ENCODE measurements at regions not wholly inside any gene's neighbourhood (a gene's known extent, or its start where the extent isn't known, plus 50 kb on each side); places are given as distances from the start of the nearest gene placed in this dataset.

GRCh38 chr4:141447761-141448160 lies 188.6 kb upstream of the IL15 start:
- no peak overlapping the region for H3K4me2 ChIP-seq (ENCODE audit: low read depth, low read length)
- no peak overlapping the region for H2AFZ ChIP-seq (ENCODE audit: low read length)
- BruUV-seq (replicated peaks): no TSS peak
- H3K27me3 ChIP-seq (ENCODE audit: control insufficient read depth in 1 of 2, insufficient read depth in 2 of 2, low read length in 2 of 2): no peaks in the 10 kb centered on the region; a peak in 1 of 5 replicates
- H3K4me3 ChIP-seq (replicated peaks in 1 of 3; ENCODE audit: insufficient read depth in 1 of 3, low read depth in 2 of 3, low read length in 3 of 3): no peak overlapping the region
- 4% methylated on average over 1 of the region's 1 CpG for WGBS (ENCODE audit: low lambda C conversion rate)
- no peak overlapping the region for H3K27ac ChIP-seq (ENCODE audit: extremely low read length, insufficient read depth, low read length)
- in situ Hi-C loops (cut with HindIII; ENCODE audit: extremely low pct_ligation_motif_present, low pct_unique_long_range_greater_than_20kb) (no loop called here), intact Hi-C loops (cut with micrococcal nuclease; ENCODE audit: unreplicated experiment) (no loop called here)
- H3K36me3 ChIP-seq (replicated peaks in 1 of 2; ENCODE audit: control insufficient read depth in 1 of 2, insufficient read depth in 2 of 2, low read length in 2 of 2): no peaks in the 10 kb centered on the region
- H4K20me1 ChIP-seq (ENCODE audit: insufficient read depth, low read length): no peaks in the 10 kb centered on the region
- TF ChIP-seq MTF2 (CRISPR knock-in tag; IDR thresholded peaks at IDR 0.05; ENCODE audit: borderline replicate concordance): no peak
- no peak for TF ChIP-seq ZNF460 (CRISPR knock-in tag; IDR thresholded peaks at IDR 0.05; ENCODE audit: borderline replicate concordance)
- TF ChIP-seq ZNF44 (CRISPR knock-in tag; IDR thresholded peaks at IDR 0.05): no peak
- no peak for TF ChIP-seq ZMAT3 (CRISPR knock-in tag; conservative IDR thresholded peaks at IDR 0.05)
- TF ChIP-seq ZNF687 (CRISPR knock-in tag; IDR thresholded peaks at IDR 0.05): no peak
- no peak for TF ChIP-seq MXI1 (IDR thresholded peaks at IDR 0.05; ENCODE audit: borderline replicate concordance, low read depth, low read length)
- TF ChIP-seq ZNF225 (CRISPR knock-in tag; IDR thresholded peaks at IDR 0.05): no peak
- TF ChIP-seq ZNF800 (CRISPR knock-in tag; IDR thresholded peaks at IDR 0.05): no peak
- TF ChIP-seq ZNF234 (CRISPR knock-in tag; conservative IDR thresholded peaks at IDR 0.05): no peak
- TF ChIP-seq TEF (CRISPR knock-in tag; IDR thresholded peaks at IDR 0.05): no peak
- H3K9me3 ChIP-seq (ENCODE audit: low read length): no peaks in the 10 kb centered on the region; the same call in 1 of the 2 replicates
- ATAC-seq (no peak), DNase-seq (ENCODE audit: low spot score) (no peak), FAIRE-seq (no peak)
- CTCF ChIA-PET (ENCODE audit: low intra/inter-chr PET ratio, low total read pairs): no interaction called here
- H3K79me2 ChIP-seq (ENCODE audit: insufficient read depth, low read length): no peaks in the 10 kb centered on the region
- POLR2A ChIA-PET: no interaction called here
- H3K4me1 ChIP-seq (ENCODE audit: insufficient read depth, low read length): no peaks in the 10 kb centered on the region
- H3K9ac ChIP-seq (ENCODE audit: insufficient read depth, low read depth, low read length): no peak overlapping the region
